ENCODE measurements at regions not wholly inside any gene's neighbourhood (a gene's known extent, or its start where the extent isn't known, plus 50 kb on each side); places are given as distances from the start of the nearest gene placed in this dataset.
A peak's percentile ranks its signal among the peaks of the same experiment; 100 is the strongest.

DNA sequence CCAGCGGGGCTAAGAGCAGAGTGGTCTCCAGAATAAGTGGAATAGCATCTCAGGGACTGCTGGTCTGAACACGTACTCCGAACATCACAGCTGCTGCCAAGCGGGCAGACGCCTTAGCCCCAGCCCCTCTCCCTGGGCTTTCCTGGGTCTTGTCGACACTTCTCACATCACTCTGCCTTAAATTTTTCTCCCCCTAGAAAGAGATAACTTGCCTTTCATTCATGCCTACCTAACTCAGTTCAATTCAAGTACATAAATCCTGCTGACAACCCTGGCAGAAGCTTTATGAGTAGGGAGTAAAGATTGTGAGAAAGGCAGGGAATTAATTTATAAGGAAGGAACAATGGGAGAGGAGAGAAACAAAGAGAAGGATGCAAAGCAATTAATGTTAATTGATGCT, 202.9 kb upstream of the TNP1 start:
- Histone ChIP-seq H3K4me3 (no peak overlapping the region), H3K27ac (peak overlapping the region in 2 of 10 donors; percentile 71 to 74), H3K4me1 (peaks cover 0 to 20% (median 11%) of the 10 kb centered on the region in 9 donors), H3K36me3 (no peaks in the 10 kb centered on the region), H3K9me3 (peaks cover 0 to 3% (median 0%) of the 10 kb centered on the region in 11 donors), H3K27me3 (no peaks in the 10 kb centered on the region)
- no peak for ATAC-seq
- WGBS, 2 donors: 86 to 87% methylated on average over 6 of the region's 6 CpGs
- no peak for DNase-seq
- intact Hi-C loops (cut with DNase I): loop anchor here in 2 of 10 donors (10.0 kb wide), 2 partner anchors 368 to 452 kb away; partner anchors contain the start of gene IGFBP5 (in 1 of the 2)
- TF ChIP-seq, protein P1, sequence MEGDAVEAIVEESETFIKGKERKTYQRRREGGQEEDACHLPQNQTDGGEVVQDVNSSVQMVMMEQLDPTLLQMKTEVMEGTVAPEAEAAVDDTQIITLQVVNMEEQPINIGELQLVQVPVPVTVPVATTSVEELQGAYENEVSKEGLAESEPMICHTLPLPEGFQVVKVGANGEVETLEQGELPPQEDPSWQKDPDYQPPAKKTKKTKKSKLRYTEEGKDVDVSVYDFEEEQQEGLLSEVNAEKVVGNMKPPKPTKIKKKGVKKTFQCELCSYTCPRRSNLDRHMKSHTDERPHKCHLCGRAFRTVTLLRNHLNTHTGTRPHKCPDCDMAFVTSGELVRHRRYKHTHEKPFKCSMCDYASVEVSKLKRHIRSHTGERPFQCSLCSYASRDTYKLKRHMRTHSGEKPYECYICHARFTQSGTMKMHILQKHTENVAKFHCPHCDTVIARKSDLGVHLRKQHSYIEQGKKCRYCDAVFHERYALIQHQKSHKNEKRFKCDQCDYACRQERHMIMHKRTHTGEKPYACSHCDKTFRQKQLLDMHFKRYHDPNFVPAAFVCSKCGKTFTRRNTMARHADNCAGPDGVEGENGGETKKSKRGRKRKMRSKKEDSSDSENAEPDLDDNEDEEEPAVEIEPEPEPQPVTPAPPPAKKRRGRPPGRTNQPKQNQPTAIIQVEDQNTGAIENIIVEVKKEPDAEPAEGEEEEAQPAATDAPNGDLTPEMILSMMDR (IDR thresholded peaks at IDR 0.05): no peak

DNA sequence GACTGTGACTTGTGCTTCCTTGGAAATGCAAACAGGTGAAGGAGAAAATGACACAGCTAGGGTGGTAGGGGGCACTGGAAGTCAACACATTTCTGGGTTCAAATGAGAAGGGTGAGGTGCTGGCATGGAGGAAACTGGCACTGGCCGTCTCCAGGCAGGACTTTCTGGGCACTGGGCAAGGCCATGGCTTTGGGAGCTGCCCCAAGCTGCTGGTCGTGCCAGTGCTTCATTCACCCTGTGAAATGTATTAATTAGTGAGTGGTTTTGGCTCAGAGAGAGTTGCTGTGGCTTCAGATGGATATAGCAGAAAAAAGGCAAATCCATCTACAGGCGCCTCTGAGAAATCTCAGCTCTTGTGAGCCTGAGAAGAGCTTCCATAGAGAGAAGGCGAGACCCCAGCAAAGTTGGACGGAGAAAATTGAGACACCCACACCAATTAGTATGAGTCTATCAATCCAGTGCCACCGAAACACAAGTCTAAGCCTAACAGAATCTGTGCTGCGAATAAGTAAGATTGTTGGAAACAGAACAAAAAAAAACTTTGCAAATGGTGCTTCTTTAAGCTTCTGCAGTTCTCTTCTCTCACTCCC, 202.1 kb upstream of the TNP1 start:
- intact Hi-C loops (cut with DNase I): loop anchor here in 2 of 10 donors (10.0 kb wide), 2 partner anchors 367 to 453 kb away; partner anchors contain the start of gene IGFBP5 (in 1 of the 2)
- TF ChIP-seq, protein P1 (IDR thresholded peaks at IDR 0.05): no peak
- DNase-seq (no peak), ATAC-seq (no peak)
- H3K27me3 ChIP-seq: no peaks in the 10 kb centered on the region
- H3K4me3 ChIP-seq: no peak overlapping the region
- no peaks in the 10 kb centered on the region for H3K36me3 ChIP-seq
- H3K9me3 ChIP-seq: no peaks in the 10 kb centered on the region
- 94 to 99% methylated on average over 7 of the region's 7 CpGs for WGBS, 2 donors
- H3K27ac ChIP-seq: no peak overlapping the region
- H3K4me1 ChIP-seq: peaks cover 0 to 20% (median 11%) of the 10 kb centered on the region in 9 donors

DNA sequence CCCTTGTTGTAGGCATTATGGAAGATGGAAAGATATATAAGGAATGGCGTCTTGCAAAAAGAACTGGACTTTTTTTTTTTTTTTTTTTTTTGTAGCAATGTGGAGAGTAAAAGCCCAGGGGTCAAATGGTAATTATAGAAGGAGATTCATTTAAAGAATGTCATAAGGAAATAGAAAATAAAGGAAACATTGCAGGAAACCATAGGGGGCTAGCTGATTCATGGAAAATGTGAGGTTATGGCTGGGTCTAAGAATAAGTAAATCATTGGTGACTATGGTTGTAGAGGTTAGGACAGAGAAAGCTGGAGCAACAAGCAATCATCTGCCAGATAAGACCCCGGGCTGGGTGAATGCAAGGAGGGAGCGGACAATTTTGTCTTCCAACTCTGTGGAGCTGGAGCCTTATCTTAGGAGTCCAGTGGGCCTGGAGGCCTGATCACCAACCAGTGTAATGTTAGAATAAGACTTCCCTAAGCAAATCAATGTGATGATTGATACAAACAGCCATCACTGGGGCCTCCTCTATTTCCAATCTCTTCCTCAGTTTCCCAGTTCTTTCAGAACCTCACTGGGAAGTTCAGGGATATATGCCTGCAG, 201.2 kb upstream of the TNP1 start:
- TF ChIP-seq, protein P1 (IDR thresholded peaks at IDR 0.05): no peak
- H3K27me3 ChIP-seq: no peaks in the 10 kb centered on the region
- WGBS, 2 donors: 75 to 87% methylated on average over 3 of the region's 3 CpGs
- no peak overlapping the region for H3K4me3 ChIP-seq
- no peak overlapping the region for H3K27ac ChIP-seq
- DNase-seq (no peak), ATAC-seq (no peak)
- intact Hi-C loops (cut with DNase I): loop anchor here in 2 of 10 donors (10.0 kb wide), 2 partner anchors 366 to 454 kb away; partner anchors contain the start of gene IGFBP5 (in 1 of the 2)
- H3K36me3 ChIP-seq: no peaks in the 10 kb centered on the region
- peaks cover 0 to 20% (median 10%) of the 10 kb centered on the region in 9 donors for H3K4me1 ChIP-seq
- no peaks in the 10 kb centered on the region for H3K9me3 ChIP-seq

DNA sequence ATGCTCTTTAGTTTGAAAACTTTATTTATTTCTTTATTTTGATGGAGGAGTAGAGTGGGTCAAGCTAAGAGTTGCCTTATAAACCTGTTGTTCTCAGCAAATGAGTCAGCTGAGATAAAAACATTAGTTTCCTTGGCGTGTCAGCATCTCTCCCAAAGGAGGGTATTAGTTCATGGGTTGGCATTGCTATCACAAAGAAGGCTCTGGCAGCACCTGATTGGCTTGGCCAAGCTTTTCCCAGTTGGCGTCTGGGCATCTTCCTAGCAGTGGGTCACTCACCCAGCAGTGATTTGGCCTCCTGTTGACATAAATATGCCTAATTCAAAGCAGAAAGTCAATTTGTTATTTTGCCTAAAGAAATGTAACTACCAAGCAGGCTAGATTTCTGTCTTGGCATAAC, 200.7 kb upstream of the TNP1 start:
- intact Hi-C loops (cut with DNase I): loop anchor here in 2 of 10 donors (10.0 kb wide), 2 partner anchors 366 to 454 kb away; partner anchors contain the start of gene IGFBP5 (in 1 of the 2)
- Histone ChIP-seq H3K4me1 (peaks cover 0 to 20% (median 10%) of the 10 kb centered on the region in 9 donors), H3K27ac (no peak overlapping the region), H3K27me3 (no peaks in the 10 kb centered on the region), H3K9me3 (no peaks in the 10 kb centered on the region), H3K36me3 (no peaks in the 10 kb centered on the region), H3K4me3 (no peak overlapping the region)
- DNase-seq (no peak), ATAC-seq (no peak)
- TF ChIP-seq, protein P1 (IDR thresholded peaks at IDR 0.05): no peak
- 92 to 94% methylated on average over 2 of the region's 2 CpGs for WGBS, 2 donors
